K562 (cell line): ENCODE measurements at regions not wholly inside any gene's neighbourhood (a gene's known extent, or its start where the extent isn't known, plus 50 kb on each side); places are given as distances from the start of the nearest gene placed in this dataset.

ENCODE experiments used
- BHLHE40 ChIP-seq: IDR thresholded peaks from 2 replicates; pipeline ENCODE4 v1.6.1; 2011; ENCODE audit warnings: low read length, improper control_type of control experiment
- CBFA2T3 ChIP-seq: fragments of 450-650 bp; IDR thresholded peaks from 2 replicates; pipeline ENCODE4 v1.6.1; 2017
- CEBPB ChIP-seq: fragments of 450-650 bp; IDR thresholded peaks from 2 replicates; pipeline ENCODE4 v1.6.1; 2016; ENCODE audit warnings: missing genetic modification characterization, missing compliant biosample characterization
- CTCF ChIP-seq, 3 experiments: IDR thresholded peaks in 2 of 3; conservative IDR thresholded peaks in 1 of 3; 2 replicates each; pipeline ENCODE4 v1.5.1; 2011 to 2012; ENCODE audit warnings: low read length in 3 of 3, mild to moderate bottlenecking in 3 of 3, control low read depth in 2 of 3, improper control_type of control experiment in 1 of 3, inconsistent platforms in 1 of 3, low read depth in 1 of 3, mixed read lengths in 1 of 3, moderate library complexity in 1 of 3; ENCODE audit not compliant: insufficient read depth in 2 of 3
- EZH2 ChIP-seq: IDR thresholded peaks from 2 replicates; pipeline ENCODE4 v1.6.1; 2012; ENCODE audit warnings: low read depth, mild to moderate bottlenecking, inconsistent platforms, low read length, borderline replicate concordance
- GMEB1 ChIP-seq: fragments of 250-450 bp; sonication (Bioruptor Pico); IDR thresholded peaks from 2 replicates; pipeline ENCODE4 v1.4.0; 2020; ENCODE audit warnings: mild to moderate bottlenecking
- HINFP ChIP-seq: fragments of 450-650 bp; conservative IDR thresholded peaks from 2 replicates; pipeline ENCODE4 v1.6.1; 2016; ENCODE audit warnings: missing genetic modification characterization, low read depth, mild to moderate bottlenecking, control low read depth, missing compliant biosample characterization
- JUN ChIP-seq, 2 experiments: sonication (generic) in 1 of 2; formaldehyde crosslinking in 1 of 2; IDR thresholded peaks; 2 replicates each; pipeline versions ENCODE4 v1.6.1 to v1.8.0; 2012 to 2022; ENCODE audit warnings: borderline replicate concordance in 2 of 2, mild to moderate bottlenecking in 2 of 2, improper control_type of control experiment in 1 of 2, low read depth in 1 of 2, low read length in 1 of 2, missing genetic modification reagents in 1 of 2
- PML ChIP-seq: IDR thresholded peaks from 2 replicates; pipeline ENCODE4 v1.6.1; 2012; ENCODE audit warnings: low read length, inconsistent platforms
- TAF1 ChIP-seq: IDR thresholded peaks from 2 replicates; pipeline ENCODE4 v1.6.1; 2011; ENCODE audit warnings: mild to moderate bottlenecking, low read length, moderate library complexity; ENCODE audit not compliant: insufficient read depth, control insufficient read depth, severe bottlenecking; ENCODE audit errors: extremely low read depth
- ZMIZ1 ChIP-seq, 2 experiments: fragments of 150-350 bp in 1 of 2; IDR thresholded peaks; 2 replicates each; pipeline ENCODE4 v1.6.1; 2012 to 2016; ENCODE audit warnings: low read depth in 2 of 2, low read length in 2 of 2, mild to moderate bottlenecking in 1 of 2, moderate library complexity in 1 of 2
- ZNF76 ChIP-seq: fragments of 250-450 bp; sonication (Bioruptor Pico); IDR thresholded peaks from 2 replicates; pipeline ENCODE4 v1.4.0; 2020; ENCODE audit warnings: mild to moderate bottlenecking, moderate library complexity, borderline replicate concordance

- TF ChIP-seq TAF1 (no peak), CBFA2T3 (no peak), ZNF76 (CRISPR knock-in tag) (no peak), HINFP (tag) (no peak), GMEB1 (CRISPR knock-in tag) (no peak), EZH2 (no peak), ZMIZ1 (IDR thresholded peaks at IDR 0.05; ENCODE audit: low read depth in 2 of 2, low read length in 2 of 2) (no peak), PML (no peak), JUN (IDR thresholded peaks at IDR 0.05; ENCODE audit: borderline replicate concordance, low read depth, low read length) (no peak), JUN (CRISPR knock-in tag; IDR thresholded peaks at IDR 0.05; ENCODE audit: borderline replicate concordance) (no peak), CEBPB (no peak), BHLHE40 (no peak), CTCF (IDR thresholded peaks at IDR 0.05 in 2 of 3, conservative IDR thresholded peaks at IDR 0.05 in 1 of 3; ENCODE audit: insufficient read depth in 2 of 3, low read depth in 1 of 3, low read length in 3 of 3) (no peak)
Measured at GRCh38 chr7:19062216-19062615, 55.2 kb downstream of the TWIST1 start.
